Renal cortex interstitium (tissue), 11 donors: ENCODE measurements at regions not wholly inside any gene's neighbourhood (a gene's known extent, or its start where the extent isn't known, plus 50 kb on each side); places are given as distances from the start of the nearest gene placed in this dataset.
"Not testable (repeated sequence)": the region's sequence is repeated elsewhere in the genome, so short reads cannot be mapped to it uniquely, and the experiment has no call there.

Experiments used
- DNase-seq, 11 donors: peaks; one replicate each; pipeline ENCODE4 v3.0.0-alpha.2; 2013; ENCODE audit warnings: low read depth in 9 of 11, low spot score in 4 of 11; ENCODE audit errors: extremely low read depth in 1 of 11

- DNase-seq: no peak
Observed at GRCh38 chr6:159427771-159428170, 258.6 kb downstream of the FNDC1 start.

GRCh38 chr6:159427335-159427734 is 258.1 kb downstream of the FNDC1 start:
- no peak for DNase-seq

- no peak for DNase-seq
Observed at GRCh38 chr6:159425421-159425820, 256.2 kb downstream of the FNDC1 start.

DNA sequence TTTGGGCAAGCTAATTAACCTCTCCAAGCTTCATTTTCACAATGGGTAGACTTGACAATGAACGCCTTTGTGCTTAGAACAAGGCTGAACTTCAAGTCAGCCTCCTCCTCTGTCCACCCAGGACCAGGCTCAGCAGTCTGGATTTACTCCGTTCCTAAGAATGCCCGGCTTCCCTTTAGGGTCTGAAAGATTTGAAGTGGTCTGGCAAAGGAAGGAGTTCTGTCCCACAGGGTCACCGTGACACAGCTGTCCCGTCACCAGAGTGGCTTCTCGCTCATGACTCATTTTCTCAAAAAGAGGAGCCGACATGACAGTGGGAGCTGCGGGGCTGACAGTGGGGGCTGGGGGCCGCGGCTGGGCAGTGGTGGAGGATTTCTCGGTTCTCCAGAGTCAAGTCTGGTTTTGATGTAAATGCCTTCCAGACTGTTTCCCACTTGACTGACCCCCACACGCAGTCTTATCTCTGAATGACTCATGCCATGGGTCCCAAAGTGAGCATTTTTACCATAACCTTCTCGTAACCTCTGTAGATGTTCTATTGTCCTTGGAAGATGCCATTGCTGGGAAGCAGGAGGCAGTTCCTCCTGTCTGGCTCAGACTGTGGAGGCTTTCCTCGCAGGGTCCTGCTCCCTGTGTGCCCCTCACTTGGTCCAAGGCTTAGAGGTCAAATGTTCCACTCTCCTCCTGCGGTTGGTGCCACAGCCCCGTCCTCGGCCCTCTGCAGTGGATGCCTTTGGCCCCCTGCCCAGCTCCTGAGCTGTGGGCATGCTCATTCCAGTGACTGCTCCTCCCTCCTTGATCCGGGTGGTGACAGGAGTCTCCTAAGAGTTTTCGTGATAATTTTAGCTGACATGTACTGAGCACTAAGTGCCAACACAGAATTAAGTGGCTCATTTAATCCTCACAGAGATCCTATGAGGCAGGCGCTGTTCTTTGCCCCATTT is 253.1 kb downstream of the FNDC1 start:
- DNase-seq: no peak

- no peak for DNase-seq
Observed at GRCh38 chr6:159421586-159421985, 252.4 kb downstream of the FNDC1 start.

DNA sequence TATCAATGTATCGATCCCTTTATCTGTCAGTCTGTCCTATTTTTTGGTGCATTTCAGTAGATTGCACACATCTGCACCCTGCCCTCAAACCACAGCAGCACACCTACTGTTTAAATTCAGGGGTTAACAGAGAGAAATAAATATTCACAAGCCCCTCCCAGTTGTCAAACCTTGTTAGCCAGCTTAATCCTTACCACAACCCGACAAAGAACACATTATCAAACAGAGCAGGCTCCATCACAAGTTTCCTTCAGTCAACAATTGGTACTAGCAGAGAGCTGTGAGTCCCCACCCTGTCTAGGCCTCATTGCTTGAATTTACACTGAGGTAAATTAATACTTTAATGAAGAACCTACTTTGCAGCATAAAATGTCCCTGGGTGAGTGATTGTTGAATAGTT is 249.8 kb downstream of the FNDC1 start:
- DNase-seq: no peak

GRCh38 chr6:159416891-159417560 is 247.8 kb downstream of the FNDC1 start:
- no peak for DNase-seq

DNA sequence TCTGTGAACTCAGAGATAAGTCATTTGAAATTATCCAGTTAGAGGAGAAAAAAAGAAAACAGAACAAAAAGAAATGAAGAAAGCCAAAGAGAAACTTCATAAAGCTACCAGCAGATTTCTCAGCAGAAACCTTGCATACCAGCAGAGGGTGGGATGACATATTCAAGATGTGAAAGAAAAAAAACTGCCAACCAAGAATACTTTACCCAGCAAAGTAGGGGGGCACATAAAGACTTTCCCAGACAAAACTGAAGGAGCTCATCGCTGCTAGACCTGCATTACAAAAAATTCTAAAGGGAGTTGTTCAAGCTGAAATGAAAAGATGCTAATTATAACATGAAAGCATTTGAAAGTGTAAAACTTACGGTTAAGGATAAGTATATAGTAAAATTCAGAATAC is 246.3 kb downstream of the FNDC1 start:
- no peak for DNase-seq

- DNase-seq: no peak
Observed at GRCh38 chr6:159414711-159415110, 245.5 kb downstream of the FNDC1 start.

GRCh38 chr6:159407211-159407780 is 238.1 kb downstream of the FNDC1 start:
- not testable (repeated sequence) for DNase-seq

- no peak for DNase-seq
Observed at GRCh38 chr6:159404296-159404695, 235.1 kb downstream of the FNDC1 start.

GRCh38 chr6:159400826-159401225 is 231.6 kb downstream of the FNDC1 start:
- DNase-seq: no peak

DNA sequence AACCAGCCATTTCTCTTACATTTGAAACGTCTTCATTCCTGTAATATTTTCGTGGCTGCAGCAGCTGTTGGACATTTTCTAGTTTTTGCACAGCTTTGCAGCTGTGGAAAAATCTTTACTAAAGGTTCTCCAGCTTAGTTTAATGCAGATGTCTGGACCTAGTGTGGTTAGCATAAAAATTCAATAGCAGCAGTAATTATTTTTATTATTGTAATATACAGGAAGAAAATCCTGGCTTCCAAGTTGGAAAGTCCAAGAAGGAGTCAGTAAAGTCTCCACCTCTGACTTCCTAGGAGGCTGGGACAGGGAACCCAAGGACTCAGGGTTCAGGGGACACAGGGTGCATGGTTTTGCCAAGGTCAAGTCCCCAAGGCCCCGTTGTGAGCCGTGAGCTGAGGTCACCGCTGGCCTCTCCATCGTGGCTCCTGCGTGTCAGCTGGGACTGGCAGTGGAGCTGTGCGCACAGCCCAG is 230.6 kb downstream of the FNDC1 start:
- DNase-seq: peak in 6 of 11 donors; percentile 6 to 45 (median 22)

DNA sequence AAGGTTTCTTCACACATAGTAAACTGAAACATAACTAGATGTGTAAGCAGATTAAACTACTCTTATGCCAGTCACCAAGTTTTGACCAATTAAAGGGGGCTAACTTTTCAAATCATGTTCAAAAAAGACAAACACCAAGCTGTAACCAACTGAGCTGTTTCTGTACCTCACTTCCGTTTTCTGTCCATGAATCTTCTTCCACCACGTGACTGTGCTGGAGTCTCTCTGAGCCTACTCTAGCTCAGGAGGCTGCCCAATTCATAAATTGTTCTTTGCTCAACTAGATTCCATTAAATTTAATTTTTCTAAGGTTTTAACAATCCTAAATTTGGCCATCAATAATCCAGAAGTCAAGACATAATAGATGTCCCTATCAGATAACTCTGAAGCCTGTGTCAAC is 229.4 kb downstream of the FNDC1 start:
- no peak for DNase-seq

DNA sequence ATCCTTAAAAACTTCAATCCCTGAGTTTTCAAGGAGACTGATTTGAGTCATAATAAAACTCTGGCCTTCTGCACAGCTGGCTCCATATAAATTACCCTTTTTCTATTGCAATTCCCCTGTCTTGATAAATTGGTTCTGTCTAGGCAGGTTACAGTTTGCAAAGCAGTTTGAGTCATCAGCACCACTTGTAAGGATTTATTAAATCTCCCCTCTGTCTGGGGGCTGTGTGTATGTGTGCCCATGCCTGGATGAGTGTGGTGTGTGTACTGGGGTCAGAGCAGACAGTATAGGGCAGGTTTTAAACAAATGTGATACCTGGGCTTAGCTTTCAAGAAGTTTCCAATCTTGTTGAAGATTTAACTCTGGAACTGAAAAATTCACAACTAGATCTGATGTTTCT is 228.6 kb downstream of the FNDC1 start:
- DNase-seq: no peak

DNA sequence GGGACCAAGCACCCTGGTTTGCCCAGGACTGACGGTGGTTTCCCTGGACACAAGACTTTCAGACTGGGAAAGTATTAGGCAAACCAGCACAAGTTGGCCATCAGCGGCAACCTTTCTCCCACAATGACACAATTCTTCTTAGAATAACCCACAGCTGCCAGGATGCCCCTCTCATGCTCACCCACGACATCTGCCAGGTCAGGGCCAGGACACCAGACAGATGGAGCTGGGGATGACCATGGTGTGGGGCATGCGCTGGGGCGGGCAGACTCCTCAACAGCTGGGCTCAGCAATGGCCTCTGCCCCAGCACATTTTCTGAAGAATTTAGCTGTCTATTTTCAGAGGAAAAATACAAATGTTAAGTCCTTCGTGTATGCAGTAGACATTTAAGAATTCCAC is 226.4 kb downstream of the FNDC1 start:
- DNase-seq: no peak

DNA sequence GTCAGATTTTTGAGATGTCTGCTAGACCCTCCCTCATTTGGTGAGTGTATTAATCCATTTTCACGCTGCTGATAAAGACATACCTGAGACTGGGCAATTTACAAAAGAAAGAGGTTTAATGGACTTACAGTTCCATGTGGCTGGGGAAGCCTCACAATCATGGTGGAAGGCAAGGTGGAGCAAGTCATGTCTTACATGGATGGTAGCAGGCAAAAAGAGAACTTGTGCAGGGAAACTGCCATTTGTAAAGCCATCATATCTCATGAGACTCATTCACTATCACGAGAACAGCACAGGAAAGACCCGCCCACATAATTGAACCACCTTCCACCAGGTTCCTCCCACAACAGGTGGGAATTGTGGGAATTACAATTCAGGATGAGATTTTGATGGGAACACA is 223.5 kb downstream of the FNDC1 start:
- not testable (repeated sequence) for DNase-seq

GRCh38 chr6:159390381-159390780 is 221.2 kb downstream of the FNDC1 start:
- no peak for DNase-seq

- DNase-seq: no peak
Observed at GRCh38 chr6:159389695-159390094, 220.5 kb downstream of the FNDC1 start.

DNA sequence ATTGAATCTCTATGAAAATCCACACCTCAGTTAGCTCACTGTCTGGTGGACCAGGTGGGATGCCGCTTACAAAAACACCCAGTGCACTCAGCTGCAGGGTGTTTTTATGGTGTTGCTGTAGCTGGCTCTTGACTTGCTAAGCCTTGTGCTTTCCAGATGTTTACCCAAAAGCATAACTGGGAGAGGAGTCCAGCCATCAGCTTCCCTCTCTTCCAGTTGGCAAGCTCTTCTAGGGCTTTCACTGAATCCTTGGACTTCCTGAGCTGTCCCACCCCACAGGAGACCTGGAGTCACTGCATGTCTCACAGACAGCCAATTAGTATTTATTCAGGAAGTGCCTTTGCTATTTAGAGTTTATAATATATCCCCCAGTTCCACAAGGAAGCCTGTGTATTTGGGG is 210.9 kb downstream of the FNDC1 start:
- no peak for DNase-seq
